G401.6 (cell line): ENCODE measurements at regions not wholly inside any gene's neighbourhood (a gene's known extent, or its start where the extent isn't known, plus 50 kb on each side); places are given as distances from the start of the nearest gene placed in this dataset.

Experiments
- FAIRE-seq: peaks from 2 replicates; lab custom pipeline; 2012; peaks lifted over from hg19 to GRCh38; lab: Jason Lieb, UNC

GRCh38 chr12:93179792-93180191 lies 197.9 kb upstream of the NUDT4 start:
- FAIRE-seq: no peak

GRCh38 chr12:93180566-93180965 lies 197.2 kb upstream of the NUDT4 start:
- FAIRE-seq: no peak

GRCh38 chr12:93181409-93181965 lies 196.2 kb upstream of the NUDT4 start:
- no peak for FAIRE-seq

GRCh38 chr12:93183940-93184671 lies 193.6 kb upstream of the NUDT4 start:
- FAIRE-seq: no peak

- no peak for FAIRE-seq
These were observed 192.9 kb upstream of the NUDT4 start for GRCh38 chr12:93184672-93185368.

- FAIRE-seq: no peak
These were observed 192.4 kb upstream of the NUDT4 start for GRCh38 chr12:93185369-93185741.

- no peak for FAIRE-seq
These were observed 191.6 kb upstream of the NUDT4 start for GRCh38 chr12:93186131-93186530.

- no peak for FAIRE-seq
These were observed 191.1 kb upstream of the NUDT4 start for GRCh38 chr12:93186621-93187020.

GRCh38 chr12:93191423-93191822 lies 186.3 kb upstream of the NUDT4 start:
- no peak for FAIRE-seq

- no peak for FAIRE-seq
These were observed 185.8 kb upstream of the NUDT4 start for GRCh38 chr12:93191956-93192355.

- no peak for FAIRE-seq
These were observed 184.8 kb upstream of the NUDT4 start for GRCh38 chr12:93192878-93193277.

GRCh38 chr12:93195511-93195910 lies 182.2 kb upstream of the NUDT4 start:
- no peak for FAIRE-seq

GRCh38 chr12:93197067-93197593 lies 180.6 kb upstream of the NUDT4 start:
- no peak for FAIRE-seq

GRCh38 chr12:93198086-93198485 lies 179.6 kb upstream of the NUDT4 start:
- no peak for FAIRE-seq

GRCh38 chr12:93199831-93200236 lies 177.9 kb upstream of the NUDT4 start:
- no peak for FAIRE-seq

- FAIRE-seq: no peak
These were observed 177.3 kb upstream of the NUDT4 start for GRCh38 chr12:93200291-93200917.

GRCh38 chr12:93201990-93202389 lies 175.7 kb upstream of the NUDT4 start:
- FAIRE-seq: no peak

- no peak for FAIRE-seq
These were observed 175.0 kb upstream of the NUDT4 start for GRCh38 chr12:93202688-93203087.

GRCh38 chr12:93203361-93203760 lies 174.4 kb upstream of the NUDT4 start:
- no peak for FAIRE-seq

- no peak for FAIRE-seq
These were observed 172.8 kb upstream of the NUDT4 start for GRCh38 chr12:93204896-93205295.

- FAIRE-seq: no peak
These were observed 172.4 kb upstream of the NUDT4 start for GRCh38 chr12:93205361-93205760.

- FAIRE-seq: no peak
These were observed 169.7 kb upstream of the NUDT4 start for GRCh38 chr12:93208011-93208410.
